K562 (cell line): ENCODE measurements at regions not wholly inside any gene's neighbourhood (a gene's known extent, or its start where the extent isn't known, plus 50 kb on each side); places are given as distances from the start of the nearest gene placed in this dataset.

Experiments
- ATAC-seq: fragments of 200-7000 bp; cut with Tn5 transposase; 3 replicates; pipeline ENCODE4 v1.9.1; 2020; ENCODE audit warnings: moderate library complexity
- BruUV-seq: library from RNA; stranded (reverse); fragments of 400-500 nt; replicated peaks from 2 replicates; lab custom pipeline; 2021; lab: Mats Ljungman, UMichigan
- CTCF ChIA-PET: fragments of 300-600 bp; formaldehyde crosslinking; extraction: SDS; loops from one replicate; lab custom pipeline; 2021; ENCODE audit warnings: low intra/inter-chr PET ratio; lab: Yijun Ruan, JAX
- POLR2A ChIA-PET: fragments of 300-600, 350-650 bp; sonication (Branson Sonifier 250); formaldehyde crosslinking; extraction: SDS; loops from one replicate; lab custom pipeline; 2021; ENCODE audit warnings: antibody characterized with exemption, inconsistent platforms; lab: Yijun Ruan, JAX
- DNase-seq, 4 experiments: peaks; one replicate each; pipeline versions ENCODE4 v3.0.0 to v3.0.0-alpha.2; 2011 to 2018; ENCODE audit warnings: low spot score in 3 of 4, mixed read lengths in 3 of 4; ENCODE audit errors: extremely low read depth in 1 of 4
- FAIRE-seq: peaks from 2 replicates; lab custom pipeline; 2011; peaks lifted over from hg19 to GRCh38; lab: Jason Lieb, UNC
- H2AFZ ChIP-seq: 2 replicates; pipeline ENCODE4 v1.6.0; 2011; ENCODE audit warnings: low read depth, low read length, control low read depth, inconsistent platforms
- H3K27ac ChIP-seq: fragments of 200-600 bp; 3 replicates; pipeline ENCODE4 v1.8.0; 2011; ENCODE audit warnings: low read depth, mild to moderate bottlenecking, control low read depth, inconsistent platforms, low read length, moderate library complexity, mixed read lengths; ENCODE audit errors: extremely low read depth
- H3K27me3 ChIP-seq, 2 experiments: fragments of 300-600 bp in 1 of 2; 2 replicates in 1 of 2; 3 replicates in 1 of 2; pipeline versions ENCODE4 v1.6.0 to v1.8.0; 2011; ENCODE audit warnings: inconsistent platforms in 2 of 2, low read length in 2 of 2, mild to moderate bottlenecking in 1 of 2, mixed read lengths in 1 of 2, moderate library complexity in 1 of 2; ENCODE audit not compliant: control insufficient read depth in 2 of 2, insufficient read depth in 2 of 2
- H3K36me3 ChIP-seq: fragments of 300-600 bp; 3 replicates; pipeline ENCODE4 v1.8.0; 2011; ENCODE audit warnings: mild to moderate bottlenecking, low read length, inconsistent platforms; ENCODE audit not compliant: control insufficient read depth, insufficient read depth
- H3K4me1 ChIP-seq, 2 experiments: fragments of 200-600 bp in 1 of 2; replicated peaks in 1 of 2; 2 replicates in 1 of 2; 3 replicates in 1 of 2; pipeline versions ENCODE4 v1.5.1 to v1.8.0; 2011; ENCODE audit warnings: inconsistent platforms in 2 of 2, low read length in 2 of 2, mild to moderate bottlenecking in 1 of 2, mixed read lengths in 1 of 2, moderate library complexity in 1 of 2; ENCODE audit not compliant: control insufficient read depth in 2 of 2, insufficient read depth in 2 of 2
- H3K4me2 ChIP-seq: 2 replicates; pipeline ENCODE4 v1.6.1; 2011; ENCODE audit warnings: low read length, control low read depth, inconsistent platforms, mixed read lengths; ENCODE audit not compliant: insufficient read depth
- H3K4me3 ChIP-seq: fragments of 200-600 bp; sonication (generic), shearing (Covaris generic); 2 replicates; pipeline ENCODE4 v1.5.1; 2016; ENCODE audit warnings: control low read depth, inconsistent platforms
- H3K79me2 ChIP-seq: fragments of 200-600 bp; 3 replicates; pipeline ENCODE4 v1.8.0; 2011; ENCODE audit warnings: low read length, inconsistent platforms; ENCODE audit not compliant: control insufficient read depth, insufficient read depth
- H3K9ac ChIP-seq, 2 experiments: 2 replicates each; pipeline versions ENCODE4 v1.6.0 to v1.6.1; 2011; ENCODE audit warnings: low read depth in 2 of 2, low read length in 2 of 2, control low read depth in 1 of 2, inconsistent platforms in 1 of 2, mild to moderate bottlenecking in 1 of 2, mixed read lengths in 1 of 2; ENCODE audit not compliant: insufficient read depth in 1 of 2
- H3K9me1 ChIP-seq: one replicate; pipeline ENCODE4 v1.6.0; 2011; ENCODE audit warnings: inconsistent platforms, mild to moderate bottlenecking, low read length, moderate library complexity; ENCODE audit not compliant: control insufficient read depth, insufficient read depth
- H3K9me3 ChIP-seq: replicated peaks from 2 replicates; pipeline ENCODE4 v1.5.1; 2011; ENCODE audit warnings: low read depth, low read length, inconsistent platforms; ENCODE audit not compliant: control insufficient read depth, insufficient read depth
- H4K20me1 ChIP-seq: replicated peaks from 2 replicates; pipeline ENCODE4 v1.6.1; 2011; ENCODE audit warnings: low read length, inconsistent platforms, mixed read lengths; ENCODE audit not compliant: control insufficient read depth, insufficient read depth
- ELF1 ChIP-seq: fragments of 200-800 bp; sonication (Bioruptor generic); IDR thresholded peaks from 2 replicates; pipeline ENCODE4 v1.6.1; 2016; ENCODE audit warnings: missing genetic modification characterization, missing compliant biosample characterization
- HDAC8 ChIP-seq: fragments of 450-650 bp; IDR thresholded peaks from 2 replicates; pipeline ENCODE4 v1.6.1; 2016; ENCODE audit warnings: mild to moderate bottlenecking, missing genetic modification characterization, moderate library complexity, missing compliant biosample characterization
- JUN ChIP-seq, 2 experiments: sonication (generic) in 1 of 2; formaldehyde crosslinking in 1 of 2; IDR thresholded peaks; 2 replicates each; pipeline versions ENCODE4 v1.6.1 to v1.8.0; 2012 to 2022; ENCODE audit warnings: borderline replicate concordance in 2 of 2, mild to moderate bottlenecking in 2 of 2, improper control_type of control experiment in 1 of 2, low read depth in 1 of 2, low read length in 1 of 2, missing genetic modification reagents in 1 of 2
- NFATC3 ChIP-seq: fragments of 450-650 bp; IDR thresholded peaks from 2 replicates; pipeline ENCODE4 v1.6.1; 2017; ENCODE audit warnings: mild to moderate bottlenecking
- NFE2 ChIP-seq: IDR thresholded peaks from 2 replicates; pipeline ENCODE4 v1.6.1; 2014; ENCODE audit warnings: antibody characterized with exemption, low read depth
- NFYB ChIP-seq: IDR thresholded peaks from 2 replicates; pipeline ENCODE4 v1.6.1; 2011; ENCODE audit warnings: mild to moderate bottlenecking, moderate library complexity; ENCODE audit not compliant: insufficient read length; ENCODE audit errors: extremely low read depth
- NR2C2 ChIP-seq, 2 experiments: fragments of 200-800 bp in 1 of 2; sonication (Bioruptor generic) in 1 of 2; sonication (generic) in 1 of 2; formaldehyde crosslinking in 1 of 2; IDR thresholded peaks; 2 replicates each; pipeline versions ENCODE4 v1.6.1 to v1.8.0; 2016 to 2022; ENCODE audit warnings: mild to moderate bottlenecking in 1 of 2, missing compliant biosample characterization in 1 of 2, missing genetic modification characterization in 1 of 2, missing genetic modification reagents in 1 of 2
- SNIP1 ChIP-seq: fragments of 450-650 bp; IDR thresholded peaks from 2 replicates; pipeline ENCODE4 v1.7.1; 2017; ENCODE audit warnings: low read depth, mild to moderate bottlenecking
- USF1 ChIP-seq: sonication (generic); formaldehyde crosslinking; IDR thresholded peaks from 2 replicates; pipeline ENCODE4 v1.9.0; 2022; ENCODE audit warnings: mild to moderate bottlenecking, missing genetic modification reagents
- WGBS: fragments of 100-300 bp; shearing (Covaris generic); methylation state at CpG from one replicate; pipeline ENCODE4 v1.1.6; 2016; ENCODE audit warnings: low coverage, mixed read lengths; ENCODE audit not compliant: insufficient coverage; ENCODE audit errors: missing lambda C conversion rate; 5-methylcytosine and 5-hydroxymethylcytosine counted together
- in situ Hi-C: fragments of 300-500 bp; cut with MboI; formaldehyde crosslinking; loops from 4 replicates; pipeline ENCODE4 v1.15.0; 2018; ENCODE audit warnings: inconsistent platforms, mixed read lengths
- intact Hi-C: fragments of 100-400 bp; cut with micrococcal nuclease; formaldehyde crosslinking; loops from 2 replicates; pipeline ENCODE4 v1.14.2; 2022
- TF ChIP-seq, protein P1 (sequence below): sonication (generic); formaldehyde crosslinking; IDR thresholded peaks from 2 replicates; pipeline ENCODE4 v1.8.1; 2023; ENCODE audit warnings: missing genetic modification reagents, mild to moderate bottlenecking, borderline replicate concordance

- H3K27me3 ChIP-seq, result peaks cover 21 to 25% of the 10 kb centered on the region in 2 experiments; a peak in 4 of 5 replicates
- ATAC-seq, result no peak
- no peak overlapping the region for H3K4me2 ChIP-seq
- no TSS peak for BruUV-seq
- DNase-seq, result no peak
- no peak overlapping the region for H3K27ac ChIP-seq
- no peak overlapping the region for H3K4me3 ChIP-seq
- H3K79me2 ChIP-seq, result no peaks in the 10 kb centered on the region
- intact Hi-C loops, result no loop called here
- H4K20me1 ChIP-seq, result no peaks in the 10 kb centered on the region
- H3K9ac ChIP-seq, result no peak overlapping the region
- CTCF ChIA-PET, result no interaction called here
- H3K4me1 ChIP-seq, result peaks cover 5 to 17% of the 10 kb centered on the region in 2 experiments; a peak in 4 of 5 replicates
- POLR2A ChIA-PET, result no interaction called here
- FAIRE-seq, result no peak
- H2AFZ ChIP-seq, result no peak overlapping the region
- 11% methylated on average over 6 of the region's 6 CpGs for WGBS
- H3K9me3 ChIP-seq, result 0 out of 2 replicates have a peak, but pooled peaks cover 1% of the 10 kb centered on the region
- in situ Hi-C loops, result no loop called here
- H3K36me3 ChIP-seq, result no peaks in the 10 kb centered on the region
- H3K9me1 ChIP-seq, result no peaks in the 10 kb centered on the region
- TF ChIP-seq NFE2 (no peak), USF1 (CRISPR knock-in tag) (peak; percentile 19; the same call in 1 of the 2 replicates), NR2C2 (CRISPR knock-in tag; IDR thresholded peaks at IDR 0.05) (no peak), NR2C2 (tag; IDR thresholded peaks at IDR 0.05) (no peak), NFATC3 (no peak), SNIP1 (no peak), NFYB (no peak), ELF1 (tag) (no peak), JUN (IDR thresholded peaks at IDR 0.05; ENCODE audit: borderline replicate concordance, low read depth, low read length) (no peak), JUN (CRISPR knock-in tag; IDR thresholded peaks at IDR 0.05; ENCODE audit: borderline replicate concordance) (no peak), HDAC8 (tag) (no peak)
- TF ChIP-seq, protein P1, sequence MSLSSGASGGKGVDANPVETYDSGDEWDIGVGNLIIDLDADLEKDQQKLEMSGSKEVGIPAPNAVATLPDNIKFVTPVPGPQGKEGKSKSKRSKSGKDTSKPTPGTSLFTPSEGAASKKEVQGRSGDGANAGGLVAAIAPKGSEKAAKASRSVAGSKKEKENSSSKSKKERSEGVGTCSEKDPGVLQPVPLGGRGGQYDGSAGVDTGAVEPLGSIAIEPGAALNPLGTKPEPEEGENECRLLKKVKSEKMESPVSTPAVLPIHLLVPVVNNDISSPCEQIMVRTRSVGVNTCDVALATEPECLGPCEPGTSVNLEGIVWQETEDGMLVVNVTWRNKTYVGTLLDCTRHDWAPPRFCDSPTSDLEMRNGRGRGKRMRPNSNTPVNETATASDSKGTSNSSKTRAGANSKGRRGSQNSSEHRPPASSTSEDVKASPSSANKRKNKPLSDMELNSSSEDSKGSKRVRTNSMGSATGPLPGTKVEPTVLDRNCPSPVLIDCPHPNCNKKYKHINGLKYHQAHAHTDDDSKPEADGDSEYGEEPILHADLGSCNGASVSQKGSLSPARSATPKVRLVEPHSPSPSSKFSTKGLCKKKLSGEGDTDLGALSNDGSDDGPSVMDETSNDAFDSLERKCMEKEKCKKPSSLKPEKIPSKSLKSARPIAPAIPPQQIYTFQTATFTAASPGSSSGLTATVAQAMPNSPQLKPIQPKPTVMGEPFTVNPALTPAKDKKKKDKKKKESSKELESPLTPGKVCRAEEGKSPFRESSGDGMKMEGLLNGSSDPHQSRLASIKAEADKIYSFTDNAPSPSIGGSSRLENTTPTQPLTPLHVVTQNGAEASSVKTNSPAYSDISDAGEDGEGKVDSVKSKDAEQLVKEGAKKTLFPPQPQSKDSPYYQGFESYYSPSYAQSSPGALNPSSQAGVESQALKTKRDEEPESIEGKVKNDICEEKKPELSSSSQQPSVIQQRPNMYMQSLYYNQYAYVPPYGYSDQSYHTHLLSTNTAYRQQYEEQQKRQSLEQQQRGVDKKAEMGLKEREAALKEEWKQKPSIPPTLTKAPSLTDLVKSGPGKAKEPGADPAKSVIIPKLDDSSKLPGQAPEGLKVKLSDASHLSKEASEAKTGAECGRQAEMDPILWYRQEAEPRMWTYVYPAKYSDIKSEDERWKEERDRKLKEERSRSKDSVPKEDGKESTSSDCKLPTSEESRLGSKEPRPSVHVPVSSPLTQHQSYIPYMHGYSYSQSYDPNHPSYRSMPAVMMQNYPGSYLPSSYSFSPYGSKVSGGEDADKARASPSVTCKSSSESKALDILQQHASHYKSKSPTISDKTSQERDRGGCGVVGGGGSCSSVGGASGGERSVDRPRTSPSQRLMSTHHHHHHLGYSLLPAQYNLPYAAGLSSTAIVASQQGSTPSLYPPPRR (CRISPR knock-in tag), result no peak
Observed at GRCh38 chr1:181175356-181175910, 86.9 kb downstream of the IER5 start.
